A549 (cell line): ENCODE measurements at regions not wholly inside any gene's neighbourhood (a gene's known extent, or its start where the extent isn't known, plus 50 kb on each side); places are given as distances from the start of the nearest gene placed in this dataset.
"Not testable (repeated sequence)": the region's sequence is repeated elsewhere in the genome, so short reads cannot be mapped to it uniquely, and the experiment has no call there.

Source experiments
- ATAC-seq, 2 experiments: fragments of 200-7000 bp in 1 of 2; fragments of >200 bp in 1 of 2; cut with Nextera tagmentation in 1 of 2; cut with Tn5 transposase in 1 of 2; 3 replicates each; pipeline versions ENCODE4 v1.8.0 to v1.9.1; 2018 to 2020; ENCODE audit warnings: mild to moderate bottlenecking in 1 of 2, moderate library complexity in 1 of 2
- CTCF ChIA-PET: fragments of 300-600 bp; sonication (Branson Sonifier 250); formaldehyde crosslinking; extraction: SDS; loops from one replicate; lab custom pipeline; 2021; ENCODE audit warnings: antibody characterized with exemption, inconsistent platforms; lab: Yijun Ruan, JAX
- POLR2A ChIA-PET: fragments of 350-600 bp; formaldehyde crosslinking; extraction: SDS; loops from one replicate; lab custom pipeline; 2021; ENCODE audit warnings: antibody characterized with exemption, inconsistent platforms; lab: Yijun Ruan, JAX
- DNase-seq, 2 experiments: peaks; one replicate each; pipeline versions ENCODE4 v3.0.0 to v3.0.0-alpha.2; 2011 to 2016; ENCODE audit warnings: low read depth in 1 of 2, low spot score in 1 of 2
- FAIRE-seq: peaks from 2 replicates; lab custom pipeline; 2011; peaks lifted over from hg19 to GRCh38; lab: Jason Lieb, UNC
- H3K27ac ChIP-seq, 2 experiments: fragments of >200 bp; sonication (Bioruptor Twin); formaldehyde crosslinking; 3 replicates each; pipeline ENCODE4 v1.5.1; 2016 to 2017
- H3K4me1 ChIP-seq: fragments of >200 bp; sonication (Bioruptor Twin); formaldehyde crosslinking; 3 replicates; pipeline ENCODE4 v1.6.1; 2016
- H3K4me2 ChIP-seq: fragments of >200 bp; sonication (Bioruptor Twin); formaldehyde crosslinking; 3 replicates; pipeline ENCODE4 v1.6.1; 2016
- H3K4me3 ChIP-seq: fragments of >200 bp; sonication (Bioruptor Twin); formaldehyde crosslinking; 3 replicates; pipeline ENCODE4 v1.5.1; 2016
- H3K9me3 ChIP-seq: fragments of >200 bp; sonication (Bioruptor Twin); formaldehyde crosslinking; 3 replicates; pipeline ENCODE4 v1.6.1; 2016
- ATOH8 ChIP-seq: fragments of 250-450 bp; sonication (Bioruptor Pico); IDR thresholded peaks from 2 replicates; pipeline ENCODE4 v1.5.0; 2020; ENCODE audit warnings: low read depth, mild to moderate bottlenecking, moderate library complexity
- BCL3 ChIP-seq: fragments of >200 bp; sonication (Bioruptor Twin); formaldehyde crosslinking; IDR thresholded peaks from 3 replicates; pipeline ENCODE4 v1.6.1; 2016
- CBX2 ChIP-seq: fragments of 200-600 bp; sonication (generic); IDR thresholded peaks from 2 replicates; pipeline ENCODE4 v1.6.1; 2016; ENCODE audit warnings: low read depth, mild to moderate bottlenecking, borderline replicate concordance
- CBX8 ChIP-seq: fragments of 200-600 bp; sonication (generic); IDR thresholded peaks from 2 replicates; pipeline ENCODE4 v1.6.1; 2016
- CEBPB ChIP-seq, 2 experiments: fragments of >200 bp in 1 of 2; sonication (Bioruptor Twin) in 1 of 2; formaldehyde crosslinking in 1 of 2; IDR thresholded peaks; 2 replicates each; pipeline ENCODE4 v1.6.1; 2012 to 2016
- CHD2 ChIP-seq: fragments of 150-350 bp; IDR thresholded peaks from 2 replicates; pipeline ENCODE4 v1.6.1; 2014; ENCODE audit warnings: low read length; ENCODE audit not compliant: partially characterized antibody
- HOXA7 ChIP-seq: fragments of 250-450 bp; sonication (Bioruptor Pico); IDR thresholded peaks from 2 replicates; pipeline ENCODE4 v1.5.0; 2020; ENCODE audit warnings: mild to moderate bottlenecking, moderate library complexity
- HOXB13 ChIP-seq: fragments of 250-450 bp; sonication (Bioruptor Pico); IDR thresholded peaks from 2 replicates; pipeline ENCODE4 v1.5.0; 2020; ENCODE audit warnings: low read depth, mild to moderate bottlenecking, moderate library complexity
- KDM1A ChIP-seq: fragments of 200-600 bp; sonication (generic); IDR thresholded peaks from 2 replicates; pipeline ENCODE4 v1.6.1; 2016; ENCODE audit warnings: low read depth, mild to moderate bottlenecking
- KDM5A ChIP-seq: fragments of 200-600 bp; sonication (generic); IDR thresholded peaks from 2 replicates; pipeline ENCODE4 v1.6.1; 2016; ENCODE audit warnings: antibody characterized with exemption, mild to moderate bottlenecking
- MAX ChIP-seq: IDR thresholded peaks from 2 replicates; pipeline ENCODE4 v1.6.1; 2012
- MAZ ChIP-seq: fragments of 150-350 bp; IDR thresholded peaks from 2 replicates; pipeline ENCODE4 v1.6.1; 2014; ENCODE audit warnings: antibody characterized with exemption, low read depth, low read length, borderline replicate concordance
- NFE2L2 ChIP-seq: fragments of 150-350 bp; conservative IDR thresholded peaks from 2 replicates; pipeline ENCODE4 v1.6.1; 2014; ENCODE audit warnings: low read length
- PHF8 ChIP-seq: fragments of 200-600 bp; sonication (generic); IDR thresholded peaks from 2 replicates; pipeline ENCODE4 v1.6.1; 2016; ENCODE audit warnings: low read depth, mild to moderate bottlenecking, antibody characterized with exemption, moderate library complexity, borderline replicate concordance
- POLR2A ChIP-seq: IDR thresholded peaks from 2 replicates; pipeline ENCODE4 v1.6.1; 2012; ENCODE audit warnings: mild to moderate bottlenecking, low read length
- RAD21 ChIP-seq, 2 experiments: fragments of >200 bp in 1 of 2; sonication (Bioruptor Twin) in 1 of 2; formaldehyde crosslinking in 1 of 2; IDR thresholded peaks in 1 of 2; conservative IDR thresholded peaks in 1 of 2; 2 replicates in 1 of 2; 3 replicates in 1 of 2; pipeline ENCODE4 v1.6.1; 2012 to 2018; ENCODE audit warnings: inconsistent platforms in 1 of 2
- SMC3 ChIP-seq: fragments of >200 bp; sonication (Bioruptor Twin); formaldehyde crosslinking; IDR thresholded peaks from 3 replicates; pipeline ENCODE4 v1.6.1; 2018; ENCODE audit warnings: inconsistent platforms
- TFCP2L1 ChIP-seq: fragments of 250-450 bp; sonication (Bioruptor Pico); IDR thresholded peaks from 2 replicates; pipeline ENCODE4 v1.5.0; 2021; ENCODE audit warnings: mild to moderate bottlenecking
- TP53 ChIP-seq: fragments of 250-450 bp; sonication (Bioruptor Pico); IDR thresholded peaks from 2 replicates; pipeline ENCODE4 v1.5.0; 2021; ENCODE audit warnings: mild to moderate bottlenecking, moderate library complexity
- ZC3H11A ChIP-seq: fragments of 450-650 bp; IDR thresholded peaks from 2 replicates; pipeline ENCODE4 v1.6.1; 2014; ENCODE audit warnings: antibody characterized with exemption, mild to moderate bottlenecking
- WGBS: methylation state at CpG from one replicate; pipeline ENCODE4 v1.1.6; 2017; ENCODE audit errors: missing lambda C conversion rate; 5-methylcytosine and 5-hydroxymethylcytosine counted together
- TF ChIP-seq, protein P1 (sequence below): fragments of 250-450 bp; sonication (Bioruptor Pico); IDR thresholded peaks from 2 replicates; pipeline ENCODE4 v1.5.0; 2021; ENCODE audit warnings: mild to moderate bottlenecking, moderate library complexity, borderline replicate concordance

GRCh38 chr3:140791368-140791767, 113.5 kb downstream of the TRIM42 start:
- no peak overlapping the region for H3K4me3 ChIP-seq
- ChIA-PET CTCF (no interaction called here), POLR2A (no interaction called here)
- no peak for FAIRE-seq
- H3K9me3 ChIP-seq = no peaks in the 10 kb centered on the region
- no peak overlapping the region for H3K27ac ChIP-seq
- no peak overlapping the region for H3K4me2 ChIP-seq
- no peak for ATAC-seq
- TF ChIP-seq BCL3 (no peak), TFCP2L1 (CRISPR knock-in tag) (no peak), SMC3 (no peak), PHF8 (no peak), RAD21 (conservative IDR thresholded peaks at IDR 0.05 in 1 of 2, IDR thresholded peaks at IDR 0.05 in 1 of 2) (no peak), MAZ (no peak), KDM5A (no peak), CEBPB (IDR thresholded peaks at IDR 0.05) (no peak), HOXB13 (CRISPR knock-in tag) (no peak), CBX8 (no peak), KDM1A (no peak), TP53 (CRISPR knock-in tag) (no peak), MAX (no peak)
- TF ChIP-seq, protein P1, sequence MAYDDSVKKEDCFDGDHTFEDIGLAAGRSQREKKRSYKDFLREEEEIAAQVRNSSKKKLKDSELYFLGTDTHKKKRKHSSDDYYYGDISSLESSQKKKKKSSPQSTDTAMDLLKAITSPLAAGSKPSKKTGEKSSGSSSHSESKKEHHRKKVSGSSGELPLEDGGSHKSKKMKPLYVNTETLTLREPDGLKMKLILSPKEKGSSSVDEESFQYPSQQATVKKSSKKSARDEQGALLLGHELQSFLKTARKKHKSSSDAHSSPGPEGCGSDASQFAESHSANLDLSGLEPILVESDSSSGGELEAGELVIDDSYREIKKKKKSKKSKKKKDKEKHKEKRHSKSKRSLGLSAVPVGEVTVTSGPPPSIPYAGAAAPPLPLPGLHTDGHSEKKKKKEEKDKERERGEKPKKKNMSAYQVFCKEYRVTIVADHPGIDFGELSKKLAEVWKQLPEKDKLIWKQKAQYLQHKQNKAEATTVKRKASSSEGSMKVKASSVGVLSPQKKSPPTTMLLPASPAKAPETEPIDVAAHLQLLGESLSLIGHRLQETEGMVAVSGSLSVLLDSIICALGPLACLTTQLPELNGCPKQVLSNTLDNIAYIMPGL = no peak
- DNase-seq = no peak
- no peaks in the 10 kb centered on the region for H3K4me1 ChIP-seq
- 4% methylated on average over 3 of the region's 3 CpGs for WGBS

DNA sequence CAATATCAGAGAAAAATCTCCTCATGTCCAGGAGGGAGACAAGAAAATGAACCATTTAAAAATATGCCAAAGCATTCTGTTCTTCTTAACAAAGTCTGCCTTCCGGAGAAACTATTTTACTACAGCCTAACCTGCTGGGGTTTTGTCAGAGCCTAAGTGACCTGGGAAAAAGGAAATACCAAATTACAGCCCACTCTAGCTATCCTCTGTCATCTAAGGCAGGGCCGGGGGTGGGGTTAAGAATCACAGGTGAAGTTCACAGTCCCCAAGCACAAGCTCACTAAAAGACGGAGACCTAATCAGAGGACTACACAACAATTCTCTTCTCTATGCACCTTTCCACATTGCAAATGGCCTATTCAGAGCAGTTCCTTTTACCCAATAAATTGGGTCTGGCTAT, 116.6 kb downstream of the TRIM42 start:
- Histone ChIP-seq H3K4me2 (no peak overlapping the region), H3K4me1 (no peaks in the 10 kb centered on the region), H3K9me3 (no peaks in the 10 kb centered on the region), H3K4me3 (no peak overlapping the region), H3K27ac (no peak overlapping the region)
- ATAC-seq = no peak
- CTCF ChIA-PET = no interaction called here
- TF ChIP-seq HOXA7 (CRISPR knock-in tag) (no peak), CHD2 (no peak), POLR2A (no peak), CBX2 (no peak), NFE2L2 (no peak), TFCP2L1 (CRISPR knock-in tag) (no peak), ZC3H11A (no peak), ATOH8 (no peak), KDM5A (no peak), RAD21 (conservative IDR thresholded peaks at IDR 0.05 in 1 of 2, IDR thresholded peaks at IDR 0.05 in 1 of 2) (no peak)
- no peak for FAIRE-seq
- 10% methylated on average over 3 of the region's 3 CpGs for WGBS
- DNase-seq = no peak
- POLR2A ChIA-PET = no interaction called here

DNA sequence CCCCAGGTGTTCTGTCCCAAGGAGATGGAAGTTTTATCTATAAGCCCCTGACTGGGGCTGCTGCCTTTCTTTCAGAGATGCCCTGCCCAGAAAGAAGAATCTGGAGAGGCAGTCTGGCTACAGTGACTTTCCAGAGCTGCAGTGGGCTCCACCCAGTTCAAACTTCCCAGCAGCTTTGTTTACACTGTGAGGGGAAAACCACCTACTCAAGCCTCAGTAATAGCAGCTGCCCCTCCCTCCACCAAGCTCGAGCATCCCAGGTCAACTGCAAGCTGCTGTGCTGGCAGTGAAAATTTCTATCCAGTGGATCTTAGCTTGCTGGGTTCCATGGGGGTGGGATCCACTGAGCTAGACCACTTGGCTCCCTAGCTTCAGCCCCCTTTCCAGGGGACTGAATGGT, 125.0 kb downstream of the TRIM42 start:
- CTCF ChIA-PET, FAIRE-seq, H3K4me1 ChIP-seq, H3K9me3 ChIP-seq, H3K4me3 ChIP-seq, POLR2A ChIA-PET, H3K4me2 ChIP-seq, DNase-seq, ATAC-seq, H3K27ac ChIP-seq: not testable (repeated sequence)
- WGBS = 0% methylated on average over 1 of the region's 1 CpG
